KMS-11 (cell line): ENCODE measurements at regions not wholly inside any gene's neighbourhood (a gene's known extent, or its start where the extent isn't known, plus 50 kb on each side); places are given as distances from the start of the nearest gene placed in this dataset.
"Not testable (repeated sequence)": the region's sequence is repeated elsewhere in the genome, so short reads cannot be mapped to it uniquely, and the experiment has no call there.

Source experiments
- H2AFZ ChIP-seq: fragments of 200-600 bp; sonication (generic); 2 replicates; pipeline ENCODE4 v1.6.1; 2016; ENCODE audit warnings: antibody characterized with exemption, mixed run types, low read depth
- H3K27ac ChIP-seq: fragments of 200-600 bp; sonication (generic); 2 replicates; pipeline ENCODE4 v1.6.1; 2016; ENCODE audit warnings: mild to moderate bottlenecking, mixed run types
- H3K27me3 ChIP-seq: fragments of 200-600 bp; sonication (generic); 2 replicates; pipeline ENCODE4 v1.6.1; 2017; ENCODE audit warnings: mild to moderate bottlenecking, low read depth, mixed run types, moderate library complexity; ENCODE audit not compliant: insufficient read depth
- H3K36me3 ChIP-seq: fragments of 200-600 bp; sonication (generic); 2 replicates; pipeline ENCODE4 v1.6.1; 2017; ENCODE audit warnings: mild to moderate bottlenecking, mixed run types; ENCODE audit not compliant: insufficient read depth
- H3K4me1 ChIP-seq: fragments of 200-600 bp; sonication (generic); 2 replicates; pipeline ENCODE4 v1.6.1; 2016; ENCODE audit warnings: mild to moderate bottlenecking, low read depth, mixed run types; ENCODE audit not compliant: poor library complexity, severe bottlenecking
- H3K4me2 ChIP-seq: fragments of 200-600 bp; sonication (generic); 2 replicates; pipeline ENCODE4 v1.7.0; 2016; ENCODE audit warnings: mild to moderate bottlenecking, mixed run types
- H3K4me3 ChIP-seq: fragments of 200-600 bp; sonication (generic); IDR thresholded peaks from 2 replicates; pipeline ENCODE4 v1.6.1; 2017; ENCODE audit warnings: low read depth, low read length, mixed read lengths; ENCODE audit not compliant: insufficient read depth
- H3K79me2 ChIP-seq: fragments of 200-600 bp; sonication (generic); 2 replicates; pipeline ENCODE4 v1.6.1; 2016; ENCODE audit warnings: low read depth, mixed run types; ENCODE audit not compliant: insufficient read depth
- H3K9ac ChIP-seq: fragments of 200-600 bp; sonication (generic); 2 replicates; pipeline ENCODE4 v1.6.1; 2016; ENCODE audit warnings: mild to moderate bottlenecking, mixed run types
- H4K20me1 ChIP-seq: fragments of 200-600 bp; sonication (generic); 2 replicates; pipeline ENCODE4 v1.6.1; 2016; ENCODE audit warnings: mild to moderate bottlenecking, mixed run types; ENCODE audit not compliant: insufficient read depth
- TF ChIP-seq, protein P1 (sequence below): fragments of 200-600 bp; sonication (generic); conservative IDR thresholded peaks from 2 replicates; pipeline ENCODE4 v1.6.1; 2017; ENCODE audit warnings: low read depth, mild to moderate bottlenecking, antibody characterized with exemption, low read length, moderate library complexity, mixed read lengths

DNA sequence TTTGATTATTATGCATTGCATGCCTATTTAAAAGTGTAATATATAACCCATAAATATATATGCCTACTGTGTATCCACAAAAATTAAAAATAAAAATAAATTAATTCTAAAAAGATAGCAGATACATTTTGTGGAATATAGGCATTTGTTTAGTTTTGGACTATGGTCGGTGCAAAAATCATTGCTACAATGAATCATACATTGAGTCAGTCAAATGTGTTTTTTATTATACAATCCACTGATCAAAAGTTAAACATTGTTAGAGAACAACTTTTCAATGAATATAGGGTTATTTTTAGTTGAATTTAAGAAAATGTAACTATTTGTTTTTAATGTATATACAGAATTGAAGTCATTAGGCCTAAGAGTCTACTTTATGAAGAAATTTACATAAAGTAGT lies 885.9 kb downstream of the EFNA5 start:
- H3K79me2 ChIP-seq: no peaks in the 10 kb centered on the region
- H2AFZ ChIP-seq: no peak overlapping the region
- H3K4me1 ChIP-seq: no peaks in the 10 kb centered on the region
- H3K27ac ChIP-seq: no peak overlapping the region
- TF ChIP-seq, protein P1, sequence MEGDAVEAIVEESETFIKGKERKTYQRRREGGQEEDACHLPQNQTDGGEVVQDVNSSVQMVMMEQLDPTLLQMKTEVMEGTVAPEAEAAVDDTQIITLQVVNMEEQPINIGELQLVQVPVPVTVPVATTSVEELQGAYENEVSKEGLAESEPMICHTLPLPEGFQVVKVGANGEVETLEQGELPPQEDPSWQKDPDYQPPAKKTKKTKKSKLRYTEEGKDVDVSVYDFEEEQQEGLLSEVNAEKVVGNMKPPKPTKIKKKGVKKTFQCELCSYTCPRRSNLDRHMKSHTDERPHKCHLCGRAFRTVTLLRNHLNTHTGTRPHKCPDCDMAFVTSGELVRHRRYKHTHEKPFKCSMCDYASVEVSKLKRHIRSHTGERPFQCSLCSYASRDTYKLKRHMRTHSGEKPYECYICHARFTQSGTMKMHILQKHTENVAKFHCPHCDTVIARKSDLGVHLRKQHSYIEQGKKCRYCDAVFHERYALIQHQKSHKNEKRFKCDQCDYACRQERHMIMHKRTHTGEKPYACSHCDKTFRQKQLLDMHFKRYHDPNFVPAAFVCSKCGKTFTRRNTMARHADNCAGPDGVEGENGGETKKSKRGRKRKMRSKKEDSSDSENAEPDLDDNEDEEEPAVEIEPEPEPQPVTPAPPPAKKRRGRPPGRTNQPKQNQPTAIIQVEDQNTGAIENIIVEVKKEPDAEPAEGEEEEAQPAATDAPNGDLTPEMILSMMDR: no peak
- no peak overlapping the region for H3K4me2 ChIP-seq
- no peaks in the 10 kb centered on the region for H3K36me3 ChIP-seq
- H4K20me1 ChIP-seq: no peaks in the 10 kb centered on the region
- H3K4me3 ChIP-seq: no peak overlapping the region
- no peak overlapping the region for H3K9ac ChIP-seq
- no peaks in the 10 kb centered on the region for H3K27me3 ChIP-seq

- no peaks in the 10 kb centered on the region for H3K4me1 ChIP-seq
- H3K4me3 ChIP-seq: no peak overlapping the region
- no peaks in the 10 kb centered on the region for H3K79me2 ChIP-seq
- H3K36me3 ChIP-seq: no peaks in the 10 kb centered on the region
- H4K20me1 ChIP-seq: no peaks in the 10 kb centered on the region
- H3K9ac ChIP-seq: no peak overlapping the region
- H3K4me2 ChIP-seq: no peak overlapping the region
- TF ChIP-seq, protein P1: no peak
- H2AFZ ChIP-seq: no peak overlapping the region
- no peak overlapping the region for H3K27ac ChIP-seq
- no peaks in the 10 kb centered on the region for H3K27me3 ChIP-seq
These were observed 890.4 kb downstream of the EFNA5 start for GRCh38 chr5:106780355-106780754.

- H4K20me1 ChIP-seq, H3K36me3 ChIP-seq, H3K27me3 ChIP-seq, H3K4me1 ChIP-seq, H3K27ac ChIP-seq, H3K79me2 ChIP-seq, H2AFZ ChIP-seq, H3K4me2 ChIP-seq, H3K9ac ChIP-seq, H3K4me3 ChIP-seq: not testable (repeated sequence)
These were observed 894.2 kb downstream of the EFNA5 start for GRCh38 chr5:106776515-106776914.

GRCh38 chr5:106768392-106768791 lies 902.3 kb downstream of the EFNA5 start:
- Histone ChIP-seq H3K79me2 (no peaks in the 10 kb centered on the region), H3K9ac (no peak overlapping the region), H3K4me1 (no peaks in the 10 kb centered on the region), H3K27ac (no peak overlapping the region), H3K36me3 (no peaks in the 10 kb centered on the region), H3K4me3 (no peak overlapping the region), H3K27me3 (no peaks in the 10 kb centered on the region), H4K20me1 (no peaks in the 10 kb centered on the region), H3K4me2 (no peak overlapping the region), H2AFZ (no peak overlapping the region)
- TF ChIP-seq, protein P1: no peak

DNA sequence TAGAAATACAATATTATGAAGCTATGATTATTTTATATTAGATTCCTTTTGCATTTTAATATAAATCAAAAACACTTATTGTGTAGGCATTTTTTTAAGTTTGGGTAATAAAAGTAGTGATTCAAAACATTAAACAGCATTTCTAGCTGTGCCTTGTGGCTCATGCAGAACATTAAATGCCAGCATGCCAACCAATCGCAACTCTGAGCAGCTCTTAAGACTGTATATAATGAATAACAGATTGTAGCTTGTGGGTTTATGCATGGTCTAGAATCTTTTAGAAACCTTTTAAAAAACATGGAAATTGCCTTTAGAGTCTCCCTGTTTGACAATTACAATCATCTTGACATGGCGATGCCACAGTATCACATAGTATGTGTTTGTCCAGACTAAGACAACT lies 903.8 kb downstream of the EFNA5 start:
- Histone ChIP-seq H3K9ac (no peak overlapping the region), H2AFZ (no peak overlapping the region), H3K79me2 (no peaks in the 10 kb centered on the region), H3K36me3 (no peaks in the 10 kb centered on the region), H4K20me1 (no peaks in the 10 kb centered on the region), H3K4me1 (no peaks in the 10 kb centered on the region), H3K4me2 (no peak overlapping the region), H3K4me3 (no peak overlapping the region), H3K27me3 (no peaks in the 10 kb centered on the region), H3K27ac (no peak overlapping the region)
- TF ChIP-seq, protein P1: no peak
